Neural cell (in vitro differentiated cells): ENCODE measurements at regions not wholly inside any gene's neighbourhood (a gene's known extent, or its start where the extent isn't known, plus 50 kb on each side); places are given as distances from the start of the nearest gene placed in this dataset.

Experiments used
- CTCF ChIP-seq: fragments of 450-650 bp; IDR thresholded peaks from 2 replicates; pipeline ENCODE4 v1.5.1; 2014; ENCODE audit warnings: antibody characterized with exemption, mild to moderate bottlenecking, moderate library complexity; ENCODE audit not compliant: poor library complexity, severe bottlenecking
- EP300 ChIP-seq: fragments of 450-650 bp; conservative IDR thresholded peaks from 2 replicates; pipeline ENCODE4 v1.6.1; 2014; ENCODE audit warnings: antibody characterized with exemption, mild to moderate bottlenecking, moderate library complexity; ENCODE audit not compliant: poor library complexity, severe bottlenecking
- EZH2 ChIP-seq: fragments of 200-600, 300-800 bp; shearing (Covaris generic), sonication (generic); IDR thresholded peaks from 2 replicates; pipeline ENCODE4 v1.6.1; 2014; ENCODE audit warnings: antibody characterized with exemption, low read length, borderline replicate concordance, mild to moderate bottlenecking; ENCODE audit not compliant: insufficient read depth, poor library complexity, severe bottlenecking
- POLR2AphosphoS5 ChIP-seq: IDR thresholded peaks from 2 replicates; pipeline ENCODE4 v1.6.1; 2012
- RAD21 ChIP-seq: fragments of 450-650 bp; conservative IDR thresholded peaks from 2 replicates; pipeline ENCODE4 v1.6.1; 2014; ENCODE audit warnings: antibody characterized with exemption, mild to moderate bottlenecking, moderate library complexity
- TAF1 ChIP-seq: IDR thresholded peaks from 2 replicates; pipeline ENCODE4 v1.6.1; 2012; ENCODE audit warnings: low read depth

- no peak for TF ChIP-seq CTCF
- TF ChIP-seq TAF1, result no peak
- TF ChIP-seq EZH2, result no peak
- TF ChIP-seq EP300, result no peak
- no peak for TF ChIP-seq RAD21
- no peak for TF ChIP-seq POLR2AphosphoS5
These were observed 786.0 kb upstream of the ZEB2 start for GRCh38 chr2:145305889-145306288.
